ENCODE measurements at regions not wholly inside any gene's neighbourhood (a gene's known extent, or its start where the extent isn't known, plus 50 kb on each side); places are given as distances from the start of the nearest gene placed in this dataset.
"Not testable (repeated sequence)": the region's sequence is repeated elsewhere in the genome, so short reads cannot be mapped to it uniquely, and the experiment has no call there.

- no peak for DNase-seq
Measured at GRCh38 chr12:42030588-42030987, 114.1 kb downstream of the GXYLT1 start.

GRCh38 chr12:42027546-42027945 lies 117.1 kb downstream of the GXYLT1 start:
- DNase-seq: no peak

- DNase-seq: no peak
Measured at GRCh38 chr12:42024495-42024830, 120.2 kb downstream of the GXYLT1 start.

DNA sequence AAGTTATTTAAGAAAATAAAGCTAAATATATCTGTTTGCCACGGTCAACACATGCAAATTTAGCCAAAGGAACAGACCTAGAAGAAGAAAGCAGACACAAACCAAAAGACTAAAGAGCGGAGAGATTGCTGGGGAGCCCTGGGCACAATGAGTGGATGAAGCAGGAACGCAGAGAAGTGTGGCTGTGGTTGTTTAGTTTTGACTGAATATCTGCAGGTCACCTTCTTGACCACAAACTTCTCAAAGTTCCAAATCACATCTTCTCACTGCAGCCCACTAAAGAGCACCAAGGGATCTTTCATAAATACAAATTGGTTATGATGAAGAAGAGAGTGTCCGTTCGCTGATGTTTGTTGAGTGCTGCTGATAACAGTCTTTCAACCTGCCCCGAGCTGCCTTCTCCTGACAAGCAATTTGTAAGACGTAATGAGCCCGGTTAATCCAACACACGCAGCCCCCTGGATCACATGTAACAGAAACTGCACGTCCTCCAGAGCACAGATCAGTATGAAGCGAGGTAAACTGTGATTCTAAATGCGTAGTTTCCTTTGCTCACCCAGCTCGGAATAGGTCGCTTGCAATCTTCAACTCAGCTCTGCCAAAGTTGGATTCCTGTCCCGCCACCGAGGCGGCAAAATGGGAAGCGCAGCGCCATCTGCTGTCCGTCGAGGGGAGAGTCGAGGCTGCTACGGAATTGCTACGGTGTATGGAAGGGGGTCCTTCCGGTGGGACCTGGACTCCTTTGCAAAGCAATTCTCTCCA lies 120.8 kb downstream of the GXYLT1 start:
- DNase-seq: peak; percentile 9

DNA sequence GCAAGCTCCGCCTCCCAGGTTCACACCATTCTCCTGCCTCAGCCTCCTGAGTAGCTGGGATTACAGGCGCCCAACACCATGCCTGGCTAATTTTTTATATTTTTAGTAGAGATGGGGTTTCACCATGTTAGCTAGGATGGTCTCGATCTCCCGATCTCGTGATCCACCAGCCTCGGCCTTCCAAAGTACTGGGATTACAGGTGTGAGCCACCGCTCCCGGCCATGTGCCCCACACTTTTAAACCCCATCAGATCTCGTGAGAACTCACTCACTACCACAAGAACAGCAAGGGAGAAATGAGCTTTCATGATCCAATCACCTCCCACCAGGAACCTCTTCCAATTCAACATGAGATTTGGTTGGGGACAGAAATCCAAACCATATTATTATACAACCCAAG lies 122.7 kb downstream of the GXYLT1 start:
- DNase-seq: not testable (repeated sequence)

- no peak for DNase-seq
Measured at GRCh38 chr12:42021469-42021868, 123.2 kb downstream of the GXYLT1 start.

DNA sequence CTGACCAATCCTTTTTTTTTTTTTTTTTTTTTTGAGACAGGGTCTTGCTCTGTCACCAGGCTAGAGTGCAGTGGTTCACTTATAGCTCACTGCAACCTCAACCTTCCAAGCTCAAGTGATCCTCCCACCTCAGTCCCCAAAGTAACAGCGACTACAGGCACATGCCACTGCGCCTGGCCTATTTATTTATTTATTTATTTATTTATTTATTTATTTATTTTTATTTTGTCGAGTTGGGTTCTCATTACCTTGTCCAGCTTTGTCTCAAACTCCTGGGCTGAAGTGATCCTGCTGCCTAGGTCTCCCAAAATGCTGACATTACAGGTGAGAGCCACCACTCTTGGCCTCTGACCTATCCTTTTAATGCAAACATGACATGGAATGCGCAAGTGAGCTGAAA lies 124.4 kb downstream of the GXYLT1 start:
- no peak for DNase-seq

DNA sequence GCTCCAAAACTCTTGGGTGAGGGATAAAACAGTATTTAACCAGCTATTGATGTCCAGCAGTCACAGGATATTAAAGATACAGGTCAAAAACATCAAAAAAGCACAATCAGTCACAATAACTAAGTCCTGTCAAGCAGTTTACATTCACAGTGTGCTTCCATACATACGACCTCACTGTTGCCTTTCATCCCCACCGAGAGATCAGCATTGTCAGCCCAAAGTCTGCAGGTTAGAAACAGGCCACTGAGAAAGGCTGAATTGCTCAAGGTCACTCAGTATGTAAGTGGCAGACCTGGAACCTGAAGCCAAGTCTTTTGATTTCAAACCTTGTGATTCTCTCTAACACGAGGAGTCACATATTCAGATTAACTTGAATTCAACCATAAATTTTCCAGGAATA lies 124.9 kb downstream of the GXYLT1 start:
- no peak for DNase-seq

- no peak for DNase-seq
Measured at GRCh38 chr12:42017051-42017450, 127.6 kb downstream of the GXYLT1 start.

DNA sequence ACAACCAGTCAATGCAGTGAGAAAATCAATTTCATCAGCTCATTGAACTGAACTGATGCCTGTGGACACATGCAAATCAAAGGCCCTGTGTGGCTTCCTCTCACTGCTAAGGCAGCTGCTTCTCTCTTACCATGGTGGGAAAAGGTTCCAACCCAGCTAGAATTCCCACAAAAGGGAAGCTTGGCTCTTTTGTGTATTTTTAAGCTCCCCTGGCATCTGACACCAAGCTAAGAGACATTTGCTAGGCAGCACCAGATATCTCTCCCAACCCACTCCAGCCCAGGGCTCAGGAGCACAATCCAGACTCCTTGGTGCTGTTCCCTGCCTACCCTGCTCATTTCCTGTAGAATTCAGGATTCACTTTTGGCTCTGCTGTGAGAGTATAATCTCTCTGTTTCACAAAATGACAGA lies 129.6 kb downstream of the GXYLT1 start:
- no peak for DNase-seq

DNA sequence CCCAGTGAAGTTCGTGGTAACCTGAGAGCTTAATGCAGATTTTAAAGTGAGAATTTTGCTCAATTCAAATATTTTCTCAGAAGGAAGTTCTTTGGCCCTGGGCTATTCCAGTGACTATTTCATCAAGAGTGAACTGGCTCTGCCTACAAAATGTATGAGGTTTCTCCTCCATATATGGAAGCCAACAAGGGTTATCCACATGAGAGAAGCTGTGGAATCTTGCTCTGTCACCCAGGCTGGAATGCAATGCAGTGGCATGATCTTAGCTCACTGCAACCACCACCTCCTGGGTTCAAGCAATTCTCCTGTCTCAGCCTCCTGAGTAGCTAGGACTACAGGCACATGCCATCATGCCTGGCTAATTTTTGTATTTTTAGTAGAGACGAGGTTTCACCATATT lies 132.2 kb downstream of the GXYLT1 start:
- not testable (repeated sequence) for DNase-seq

DNA sequence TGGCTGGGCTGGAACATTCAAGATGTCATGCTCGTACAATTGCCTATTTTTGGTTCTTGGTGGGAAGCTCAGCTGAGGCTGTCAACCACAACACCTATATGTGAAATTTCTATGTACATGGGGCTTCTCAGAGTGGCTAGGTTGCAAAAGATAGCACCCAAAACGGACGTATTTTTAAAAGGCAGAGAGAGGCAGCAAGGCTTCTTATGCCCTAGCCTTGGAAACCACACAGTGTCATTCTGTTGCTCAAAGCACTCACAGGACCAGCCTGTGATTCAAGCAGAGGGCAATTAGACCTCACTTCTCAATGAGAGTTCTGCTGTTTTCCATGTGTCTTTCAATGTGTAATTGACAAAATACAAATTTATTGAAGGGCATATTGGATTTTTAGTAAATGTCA lies 134.0 kb downstream of the GXYLT1 start:
- no peak for DNase-seq

DNA sequence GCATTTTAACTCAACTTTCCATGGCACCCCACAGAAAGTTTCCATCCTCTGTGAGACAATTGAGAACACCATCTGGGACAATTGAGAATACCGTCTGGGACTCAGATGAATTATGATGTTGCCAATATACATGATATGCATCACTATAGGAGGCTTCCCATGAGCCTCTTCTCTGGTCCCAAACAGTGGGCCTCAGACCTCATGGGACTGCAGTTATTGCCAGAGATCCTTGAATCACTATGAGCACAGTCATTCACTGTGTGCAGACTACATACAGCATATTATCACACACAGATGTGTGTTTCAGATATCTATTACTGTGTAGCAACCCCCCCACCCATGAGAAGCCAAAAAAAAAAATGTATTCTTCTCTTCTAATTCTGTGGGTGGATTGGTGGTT lies 134.4 kb downstream of the GXYLT1 start:
- DNase-seq: no peak

- DNase-seq: no peak
Measured at GRCh38 chr12:42008996-42009395, 135.7 kb downstream of the GXYLT1 start.

- DNase-seq: no peak
Measured at GRCh38 chr12:42003031-42003430, 141.6 kb downstream of the GXYLT1 start.

DNA sequence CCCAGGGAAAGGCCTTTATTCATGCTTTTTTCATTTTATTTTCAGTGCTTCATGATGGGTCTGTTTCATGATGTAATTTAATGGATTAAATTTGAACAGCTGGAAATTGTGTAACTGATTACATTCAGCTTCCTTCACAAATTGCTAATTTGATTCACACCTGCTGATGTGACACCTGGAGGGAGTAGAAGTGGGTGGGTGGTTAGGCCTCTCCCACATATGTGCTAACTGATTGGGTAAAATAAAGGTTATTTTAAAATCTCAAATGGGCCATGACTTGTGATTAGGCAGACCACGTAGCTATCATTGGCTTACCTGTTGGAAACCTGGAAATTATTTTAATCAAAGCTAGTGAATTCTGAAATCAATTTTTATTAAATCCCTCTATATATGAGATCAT lies 142.1 kb downstream of the GXYLT1 start:
- no peak for DNase-seq

DNA sequence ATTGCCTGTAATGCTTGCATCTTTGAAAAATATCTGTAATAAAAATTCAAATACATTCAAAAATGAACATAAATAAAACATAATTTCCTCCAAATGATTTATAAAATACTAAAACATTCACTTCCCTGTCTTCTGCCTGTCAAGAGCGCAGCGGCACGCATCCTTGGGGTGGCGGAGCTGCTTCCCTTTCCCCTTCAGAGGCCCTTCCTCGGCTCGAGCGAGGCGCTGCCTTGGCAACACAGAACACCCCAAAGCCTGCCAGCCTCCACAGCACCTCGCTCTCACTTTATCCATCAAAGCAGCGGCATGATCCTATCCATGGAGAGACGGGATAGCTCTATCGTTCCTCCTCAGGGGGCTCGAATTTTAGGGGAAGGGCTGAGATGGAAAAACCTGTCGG lies 146.2 kb downstream of the GXYLT1 start:
- DNase-seq: no peak

DNA sequence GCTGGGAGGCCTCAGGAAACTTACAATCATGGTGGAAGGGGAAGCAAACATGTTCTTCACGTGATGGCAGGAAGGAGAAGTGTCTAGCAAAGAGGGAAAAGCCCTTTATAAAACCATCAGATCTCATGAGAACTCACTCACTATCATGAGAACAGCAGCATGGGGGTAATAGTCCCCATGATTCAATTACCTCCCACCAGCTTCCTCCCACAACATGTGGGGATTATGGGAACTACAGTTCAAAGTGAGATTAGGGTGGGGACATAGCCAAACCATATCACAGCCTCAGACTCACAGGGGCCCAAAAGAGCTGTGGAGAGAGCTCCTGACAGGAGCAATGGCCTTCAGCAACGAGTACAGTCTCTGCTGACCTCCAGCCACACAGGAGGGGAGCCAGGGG lies 151.4 kb downstream of the GXYLT1 start:
- no peak for DNase-seq

GRCh38 chr12:41992692-41993215 lies 151.9 kb downstream of the GXYLT1 start:
- no peak for DNase-seq

- DNase-seq: no peak
Measured at GRCh38 chr12:41992022-41992421, 152.7 kb downstream of the GXYLT1 start.

GRCh38 chr12:41988715-41989114 lies 156.0 kb downstream of the GXYLT1 start:
- DNase-seq: no peak

GRCh38 chr12:41986513-41986912 lies 158.2 kb downstream of the GXYLT1 start:
- DNase-seq: not testable (repeated sequence)

DNA sequence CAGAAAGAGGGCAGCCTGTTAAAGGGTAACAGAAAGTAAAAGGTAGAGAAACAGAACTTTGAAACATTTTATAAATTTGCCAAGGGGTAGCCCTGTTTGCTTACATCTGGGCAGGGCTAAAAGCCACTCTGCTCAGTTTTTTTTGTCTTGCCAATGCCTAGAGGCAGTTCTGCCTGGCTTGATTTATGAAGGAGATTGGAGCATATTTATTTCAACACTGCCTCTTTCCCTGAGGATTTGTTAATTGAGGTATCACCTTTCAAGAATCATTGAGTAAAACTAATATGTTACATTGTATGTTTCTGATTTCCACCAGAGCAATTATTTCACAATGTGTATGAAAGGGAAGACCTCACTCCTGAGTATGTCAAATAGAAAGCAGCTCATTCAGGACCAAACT lies 160.8 kb downstream of the GXYLT1 start:
- DNase-seq: no peak

DNA sequence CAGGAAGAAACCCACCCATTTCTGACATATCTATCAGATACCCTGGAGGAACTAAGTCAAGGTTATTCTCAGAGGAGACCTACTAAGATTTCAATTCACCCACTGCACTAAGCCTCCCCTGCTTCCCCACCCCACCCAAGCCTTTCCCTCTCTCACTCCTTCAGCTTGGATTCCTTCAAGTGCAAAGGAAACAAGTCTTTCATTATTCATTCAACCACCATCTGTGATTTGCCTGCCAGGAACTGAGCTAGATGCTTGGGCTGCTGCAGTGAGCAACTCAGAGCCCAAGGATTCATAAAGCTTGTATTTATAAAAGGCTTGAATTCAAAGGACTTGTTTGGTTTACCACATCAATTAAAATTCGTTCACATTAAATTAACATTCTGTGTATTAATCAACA lies 161.3 kb downstream of the GXYLT1 start:
- DNase-seq: no peak

- no peak for DNase-seq
Measured at GRCh38 chr12:41981758-41982157, 162.9 kb downstream of the GXYLT1 start.

Data from NCI-H1694 treated with DMSO at 0.1 percent for 48 hours (cell line).